ENCODE measurements at regions not wholly inside any gene's neighbourhood (a gene's known extent, or its start where the extent isn't known, plus 50 kb on each side); places are given as distances from the start of the nearest gene placed in this dataset.
"Not testable (repeated sequence)": the region's sequence is repeated elsewhere in the genome, so short reads cannot be mapped to it uniquely, and the experiment has no call there.

DNA sequence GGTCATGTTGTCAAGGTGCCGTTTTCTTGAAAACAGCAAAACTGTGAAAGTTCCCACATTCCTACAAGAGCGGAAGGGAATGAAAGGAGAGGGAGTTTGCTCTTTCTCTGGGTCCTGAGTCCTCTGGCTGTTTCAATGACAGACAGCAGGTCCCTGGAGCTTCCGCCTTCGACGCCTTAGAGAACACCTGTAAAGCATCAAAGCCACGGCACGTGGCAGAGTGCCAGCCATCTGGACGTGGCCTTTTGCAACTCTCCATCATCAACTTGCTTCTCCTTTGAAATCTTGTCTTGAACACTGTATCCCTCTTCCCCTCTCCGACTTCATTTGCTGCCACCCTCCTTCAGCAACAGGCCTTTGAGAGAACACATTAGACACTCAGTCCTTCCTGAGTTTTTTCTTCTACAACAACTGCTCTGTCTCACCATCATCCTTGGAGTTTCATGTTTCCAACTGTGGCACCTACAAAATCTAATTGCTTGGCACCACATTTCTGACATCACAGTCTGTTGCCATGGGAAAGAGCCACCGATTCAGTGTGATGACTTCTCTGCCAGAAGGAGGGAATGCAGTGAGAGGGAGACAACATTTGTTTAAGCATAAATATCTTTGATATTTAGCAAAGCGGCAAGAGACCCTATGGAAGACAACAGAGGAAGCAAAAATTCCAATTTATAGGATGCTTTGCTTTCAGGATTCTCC lies 204.9 kb upstream of the PTER start:
- no peak for DNase-seq (ENCODE audit: low read depth)

DNA sequence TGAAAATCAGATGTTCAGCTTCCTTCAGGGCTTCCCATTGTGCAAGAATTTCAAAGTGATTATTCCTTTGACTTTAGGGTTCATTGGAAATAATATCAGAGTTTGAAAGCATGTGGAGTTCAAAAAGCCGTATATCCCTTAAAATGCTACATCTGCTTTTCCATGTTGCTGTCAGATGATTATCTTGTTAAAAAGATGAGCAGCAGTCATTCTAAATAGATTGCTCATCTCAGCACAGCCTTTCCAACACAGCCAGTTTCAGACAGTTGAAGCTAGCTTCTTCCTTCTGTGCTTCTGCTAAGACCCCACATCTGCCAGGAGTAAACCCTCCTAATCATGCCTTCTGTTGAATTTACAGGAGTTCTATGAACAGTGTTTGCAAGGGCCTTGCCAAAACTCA lies 204.4 kb upstream of the PTER start:
- no peak for DNase-seq (ENCODE audit: low read depth)

DNA sequence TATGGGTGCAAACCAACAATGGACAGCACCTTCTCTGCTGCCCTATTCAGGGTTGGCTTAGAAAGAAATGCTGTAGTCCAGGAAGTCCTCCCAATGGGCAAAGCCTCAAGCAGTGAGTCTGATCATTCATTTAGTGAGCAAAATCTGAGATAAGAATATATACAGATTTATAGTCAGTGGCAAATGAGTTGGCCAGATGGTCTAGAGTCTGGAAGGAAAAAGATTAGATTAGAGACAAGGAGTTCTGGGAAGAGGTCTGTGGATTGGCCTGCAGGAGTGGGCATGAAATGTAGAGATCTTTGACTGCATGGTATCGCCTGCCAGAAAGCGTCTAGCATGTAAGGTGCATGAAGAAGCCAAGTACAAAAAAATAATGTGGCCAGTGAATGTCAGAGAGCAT lies 201.9 kb upstream of the PTER start:
- no peak for DNase-seq (ENCODE audit: low read depth)

DNA sequence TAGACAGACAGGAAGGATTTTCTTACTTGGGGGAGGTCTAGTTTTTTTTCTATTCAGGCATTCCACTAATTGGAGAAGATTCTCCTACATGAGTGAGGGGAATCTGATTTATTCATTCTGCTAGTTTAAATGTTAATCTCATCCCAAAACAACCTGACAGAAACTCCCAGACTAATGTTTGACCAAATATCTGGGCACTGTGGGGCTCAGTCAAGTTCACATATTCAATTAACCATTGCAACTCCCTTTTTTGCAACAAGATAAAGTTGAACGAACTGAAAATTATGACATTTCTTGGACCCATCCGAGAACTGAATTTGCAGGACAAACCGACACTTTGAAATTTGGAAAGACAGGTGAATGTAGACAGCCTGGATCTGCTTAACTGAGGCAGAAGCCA lies 194.4 kb upstream of the PTER start:
- no peak for DNase-seq (ENCODE audit: low read depth)

DNA sequence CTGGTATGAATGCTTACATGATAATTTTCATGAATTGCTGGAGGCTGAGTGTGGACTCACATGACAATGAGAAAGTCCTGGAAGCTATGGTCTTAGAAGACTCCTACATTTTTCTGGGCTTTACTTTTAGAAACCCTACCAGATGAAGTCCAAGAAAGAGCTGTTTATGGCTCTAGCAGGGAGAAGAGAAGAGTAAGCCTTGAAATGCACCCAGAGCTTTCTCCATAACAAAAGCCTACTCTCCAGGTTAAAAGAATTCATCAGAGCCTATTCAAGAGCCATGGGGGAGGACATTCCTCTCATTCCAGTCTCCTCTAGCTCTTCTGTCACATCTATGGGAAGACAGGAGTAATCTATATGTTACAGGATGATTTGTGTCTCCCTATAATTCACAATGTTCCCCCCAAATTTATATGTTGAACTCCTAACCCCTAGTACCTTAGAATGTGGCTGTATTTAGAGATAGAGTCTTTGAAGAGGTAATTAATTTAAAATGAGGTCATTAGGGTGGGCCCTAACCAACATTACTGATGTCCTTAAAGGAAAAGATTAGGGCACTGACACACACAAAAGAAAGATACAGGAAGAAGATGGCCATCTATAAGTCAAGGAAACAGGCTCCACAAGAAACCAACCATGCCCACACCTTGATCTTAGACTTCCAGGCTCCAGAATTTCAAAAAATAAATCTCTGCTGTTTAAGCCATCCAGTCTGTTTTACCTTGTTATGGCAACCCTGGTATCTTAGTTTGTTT lies 193.8 kb upstream of the PTER start:
- no peak for DNase-seq (ENCODE audit: low read depth)

DNA sequence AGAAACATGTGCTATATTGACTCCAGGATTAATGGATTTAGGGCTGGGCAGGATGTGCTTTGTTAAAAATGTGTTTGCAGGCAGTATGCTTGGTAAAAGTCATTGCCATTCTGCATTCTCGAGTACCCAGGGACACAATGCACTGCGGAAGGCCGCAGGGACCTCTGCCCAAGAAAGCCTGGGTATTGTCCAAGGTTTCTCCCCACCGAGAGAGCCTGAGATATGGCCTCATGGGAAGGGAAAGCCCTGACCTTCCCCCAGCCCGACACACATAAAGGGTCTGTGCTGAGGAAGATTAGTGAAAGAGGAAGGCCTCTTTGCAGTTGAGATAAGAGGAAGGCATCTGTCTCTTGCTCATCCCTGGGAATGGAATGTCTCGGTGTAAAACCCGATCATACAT lies 186.7 kb upstream of the PTER start:
- DNase-seq (ENCODE audit: low read depth), result not testable (repeated sequence)

DNA sequence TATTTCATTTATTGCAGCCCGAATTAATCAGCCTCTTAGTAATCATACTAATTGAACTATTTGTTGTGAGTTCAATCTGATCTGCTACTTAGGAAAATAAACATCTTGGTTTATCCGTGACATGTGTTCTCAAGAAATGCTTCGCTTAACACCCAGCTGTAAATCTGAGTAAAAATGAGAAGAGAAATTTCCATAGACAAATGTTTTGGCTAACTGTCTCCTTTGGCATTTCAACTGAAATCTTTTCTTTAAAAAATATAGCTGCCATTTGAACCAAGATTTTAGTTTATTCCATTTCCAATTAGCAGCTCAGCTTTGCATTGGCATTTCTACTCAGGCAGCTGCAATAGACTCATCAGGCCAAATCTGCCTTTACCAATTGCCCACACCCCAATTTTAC lies 180.5 kb upstream of the PTER start:
- DNase-seq (ENCODE audit: low read depth), result no peak

DNA sequence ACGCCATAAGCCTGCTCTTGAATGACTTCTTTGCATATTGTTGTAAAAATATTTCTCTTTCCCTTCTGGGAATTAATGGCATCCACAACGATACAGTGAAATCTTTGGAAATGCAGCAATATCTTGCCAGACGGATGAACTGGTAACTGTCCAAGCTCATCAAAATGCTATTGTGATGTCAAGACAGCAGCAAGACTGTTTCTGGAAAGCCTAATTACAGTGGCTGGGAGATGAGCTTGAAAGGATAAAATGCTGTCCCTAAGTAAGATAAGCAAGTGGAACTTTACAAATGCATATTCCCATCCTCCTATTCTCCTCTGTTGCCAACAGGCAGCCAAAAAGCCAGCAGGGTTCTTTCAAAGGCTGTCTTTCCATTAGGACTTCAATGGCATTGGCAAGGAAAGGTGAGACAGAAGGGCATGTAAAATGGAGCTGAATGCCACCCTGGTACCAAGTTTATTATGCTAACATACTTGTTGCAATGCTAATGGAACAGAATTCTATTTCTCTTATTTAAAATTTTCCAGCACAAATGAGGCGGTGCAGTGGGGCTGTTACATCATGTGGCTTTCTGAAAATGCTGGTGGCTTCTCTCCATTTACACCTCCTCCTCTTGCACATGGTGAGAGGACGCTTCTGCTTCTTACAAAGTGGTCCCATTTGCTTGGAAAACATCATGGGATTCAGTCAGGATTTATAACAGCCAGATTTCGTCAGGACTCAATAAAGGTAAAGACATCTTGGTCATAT lies 178.3 kb upstream of the PTER start:
- no peak for DNase-seq (ENCODE audit: low read depth)

DNA sequence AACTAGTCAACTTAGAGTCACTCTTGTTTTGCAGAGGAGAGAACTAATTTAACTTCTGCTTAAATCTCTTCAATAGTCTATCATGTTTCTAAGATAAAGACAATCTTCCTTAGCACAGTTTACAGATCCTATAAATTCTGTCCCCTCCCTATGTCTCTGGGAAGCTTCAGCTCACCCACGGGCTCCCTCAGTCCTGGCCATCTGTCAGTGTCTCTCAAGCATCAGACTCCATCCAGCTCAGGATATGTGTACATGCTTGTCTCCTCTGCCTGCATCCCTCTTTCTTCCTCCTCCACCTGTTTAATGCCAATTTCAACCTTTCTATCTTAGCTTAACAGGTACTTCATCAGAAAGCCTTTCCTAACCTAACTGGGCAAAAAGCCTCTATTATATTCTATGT lies 177.1 kb upstream of the PTER start:
- DNase-seq (ENCODE audit: low read depth), result no peak

DNA sequence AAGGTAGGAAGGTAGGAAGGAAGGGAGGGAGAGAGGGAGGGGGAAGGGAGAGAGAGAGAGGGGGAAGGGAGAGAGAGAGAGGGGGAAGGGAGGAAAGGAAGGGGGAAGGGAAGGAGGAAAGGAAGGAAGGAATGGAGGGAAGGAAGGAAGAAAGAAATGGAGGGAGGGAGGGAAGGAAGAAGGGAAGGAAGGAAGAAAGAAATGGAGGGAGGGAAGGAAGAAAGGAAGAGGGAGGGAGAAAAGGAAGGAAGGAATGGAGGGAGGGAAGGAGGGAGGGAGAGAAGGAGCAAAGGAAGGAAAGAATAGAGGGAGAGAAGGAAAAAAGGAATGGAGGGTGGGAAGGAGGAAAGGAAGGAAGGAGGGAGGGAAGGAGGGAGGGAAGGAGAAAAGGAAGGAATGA lies 176.4 kb upstream of the PTER start:
- DNase-seq (ENCODE audit: low read depth), result no peak

DNA sequence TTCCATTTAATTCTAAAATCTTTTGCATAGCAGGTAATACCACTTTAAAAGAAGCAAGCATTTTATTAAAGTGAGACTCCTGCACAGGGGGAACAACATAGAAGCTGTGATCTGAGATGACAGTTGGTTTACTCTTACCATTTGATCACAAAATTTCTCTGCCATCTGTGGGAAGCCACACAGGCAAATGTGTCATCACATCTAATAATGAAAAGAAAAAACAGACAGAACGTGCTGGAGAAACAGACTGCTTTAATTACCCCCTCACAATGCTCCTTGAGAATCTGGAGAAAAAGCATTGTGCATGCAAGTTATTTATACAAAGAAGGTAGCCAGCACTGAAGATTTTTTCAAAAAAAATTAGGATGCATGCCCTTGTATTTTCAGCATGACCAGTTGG lies 165.2 kb upstream of the PTER start:
- DNase-seq (ENCODE audit: low read depth), result no peak

DNA sequence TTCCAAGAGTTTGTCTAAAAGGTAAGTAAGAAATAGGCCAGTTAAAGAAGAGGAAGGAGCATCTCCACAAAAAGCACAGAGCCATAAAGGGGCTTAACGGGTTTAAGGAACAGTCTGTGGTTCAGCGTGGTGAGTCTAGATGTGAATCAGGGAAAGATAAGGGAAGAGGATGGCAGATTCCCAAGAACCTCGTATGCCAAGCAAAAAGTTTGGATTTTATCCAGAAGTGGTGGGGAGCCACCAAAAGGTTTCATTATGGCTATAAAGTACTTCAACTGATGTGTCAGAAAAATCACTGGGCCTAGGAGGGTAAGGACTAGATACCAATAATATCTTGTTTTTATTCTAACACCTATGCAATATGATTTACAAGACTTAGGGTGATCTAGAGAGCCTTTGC lies 161.9 kb upstream of the PTER start:
- DNase-seq (ENCODE audit: low read depth), result no peak

DNA sequence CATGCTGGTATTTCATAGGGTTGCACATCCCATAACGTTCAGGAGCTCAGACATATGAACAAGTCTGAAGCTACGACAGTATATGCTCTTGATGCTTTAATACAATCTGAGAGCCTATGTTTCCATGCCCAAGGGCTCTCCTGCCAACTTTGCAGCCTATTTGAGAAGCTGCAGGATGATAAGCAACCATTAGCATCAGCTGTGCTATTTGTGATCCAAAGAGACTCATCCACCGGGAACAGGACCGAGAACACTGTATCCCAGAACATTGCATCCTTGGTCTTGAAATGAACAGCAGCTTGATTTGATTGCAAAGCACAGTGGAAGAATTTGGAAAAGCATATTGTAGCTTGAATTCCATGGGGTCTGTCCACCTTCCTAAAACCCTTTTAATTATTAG lies 156.2 kb upstream of the PTER start:
- no peak for DNase-seq (ENCODE audit: low read depth)

DNA sequence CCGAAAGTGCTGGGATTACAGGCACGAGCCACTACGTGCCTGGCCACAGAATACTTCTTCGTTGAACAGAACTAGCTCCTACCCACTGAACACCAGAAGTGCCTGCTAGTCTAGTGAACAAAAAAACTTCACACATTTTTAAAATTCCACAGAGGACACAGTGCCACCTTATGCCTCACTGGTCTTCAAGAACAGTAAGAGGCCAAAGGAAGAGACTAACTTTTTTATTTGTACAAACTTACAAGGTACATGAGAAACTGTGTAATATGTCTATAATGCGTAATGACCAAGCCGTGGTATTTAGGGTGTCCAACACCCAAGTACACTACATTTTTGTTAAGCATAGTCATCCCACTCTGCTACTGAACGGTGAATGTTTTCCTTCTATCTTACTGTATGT lies 144.4 kb upstream of the PTER start:
- no peak for DNase-seq (ENCODE audit: low read depth)

DNA sequence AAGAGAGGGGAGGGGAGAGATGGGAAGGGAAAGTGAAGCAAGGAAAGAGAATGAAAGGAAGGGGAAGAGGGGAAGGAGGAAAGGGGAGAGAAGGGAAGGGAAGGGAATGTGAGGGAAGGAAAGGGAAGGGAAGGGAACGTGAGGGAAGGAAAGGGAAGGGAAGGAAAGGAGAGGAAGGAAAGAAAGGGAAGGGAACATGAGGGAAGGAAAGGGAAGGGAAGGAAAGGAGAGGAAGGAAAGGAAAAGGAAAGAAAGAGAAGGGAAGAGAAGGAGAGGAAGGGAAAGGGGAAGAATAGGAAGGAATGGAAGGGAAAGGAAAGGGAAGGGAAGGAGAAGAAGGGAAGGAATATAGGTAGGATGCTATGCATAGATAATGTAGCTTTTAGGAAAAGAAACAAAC lies 139.7 kb upstream of the PTER start:
- no peak for DNase-seq (ENCODE audit: low read depth)

DNA sequence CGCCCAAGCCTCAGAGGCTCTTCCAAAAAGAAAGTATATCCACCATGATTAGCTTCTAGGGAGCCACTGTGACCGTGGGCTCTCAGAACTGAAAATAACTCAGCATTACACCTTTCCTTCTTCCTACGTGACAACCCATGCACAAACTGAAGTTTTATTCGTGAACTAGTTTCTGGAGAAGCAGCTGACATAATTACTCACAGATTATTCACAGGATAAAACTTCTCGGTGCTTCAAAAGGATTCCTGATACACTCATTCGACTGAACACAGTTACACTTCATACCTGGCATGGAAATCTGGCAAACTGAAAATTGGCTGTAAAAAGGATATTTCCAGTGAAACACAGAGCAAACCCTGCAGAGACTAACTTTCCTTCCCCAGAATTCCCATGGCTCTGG lies 139.2 kb upstream of the PTER start:
- DNase-seq (ENCODE audit: low read depth), result no peak

DNA sequence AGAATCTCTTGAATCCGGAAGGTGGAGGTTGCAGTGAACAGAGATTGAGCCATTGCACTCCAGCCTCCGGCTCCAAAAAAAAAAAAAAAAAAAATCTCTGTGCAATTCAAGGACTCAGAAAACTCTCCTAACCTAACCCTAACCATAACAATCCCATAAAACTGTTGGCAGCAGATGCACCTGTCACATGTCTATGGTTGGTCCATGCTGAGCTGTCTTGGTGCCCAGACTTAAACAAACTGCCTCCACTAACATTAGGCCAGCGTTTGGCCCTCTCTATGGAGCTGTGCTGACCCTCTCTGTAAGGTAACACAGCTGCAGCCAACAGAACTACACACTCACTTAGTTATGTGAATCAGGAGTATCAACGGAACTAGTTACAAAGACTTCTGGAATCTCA lies 132.5 kb upstream of the PTER start:
- no peak for DNase-seq (ENCODE audit: low read depth)

DNA sequence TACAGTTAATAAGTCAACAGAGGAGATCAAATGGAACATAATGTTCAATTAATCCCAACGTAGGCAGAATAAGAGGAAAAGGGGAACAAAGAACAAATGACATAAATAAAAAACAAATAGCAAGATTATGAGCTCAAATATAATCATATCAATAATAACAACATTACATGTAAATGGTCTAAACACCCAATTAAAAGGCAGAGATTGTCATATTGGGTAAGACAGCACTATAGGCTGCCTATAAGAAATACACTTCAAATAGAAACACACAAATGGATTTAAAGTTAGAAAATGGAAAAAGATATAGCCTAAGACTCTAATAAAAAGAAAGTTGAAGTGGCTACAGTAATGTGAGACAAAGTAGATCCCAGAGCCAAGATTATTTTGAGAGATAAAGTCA lies 126.4 kb upstream of the PTER start:
- DNase-seq (ENCODE audit: low read depth), result no peak

DNA sequence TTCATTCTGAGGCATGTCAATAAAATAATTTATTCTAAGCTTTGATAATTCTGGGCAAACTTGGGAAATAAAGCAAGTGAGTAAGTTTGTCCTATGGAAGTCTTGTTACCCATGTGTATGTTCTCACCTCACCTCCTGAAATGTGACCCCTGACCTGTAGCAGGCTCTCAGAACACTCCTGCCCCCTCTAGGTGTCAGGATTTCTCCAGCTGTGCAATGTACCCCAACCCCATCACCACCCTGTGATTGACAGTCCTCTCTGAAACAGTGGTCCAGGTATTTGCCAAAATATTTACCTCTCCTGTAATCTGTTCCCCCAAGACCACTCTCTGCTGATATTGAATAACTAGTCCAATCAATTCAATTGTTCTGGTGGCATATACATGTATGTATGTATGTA lies 122.6 kb upstream of the PTER start:
- DNase-seq (ENCODE audit: low read depth), result no peak

DNA sequence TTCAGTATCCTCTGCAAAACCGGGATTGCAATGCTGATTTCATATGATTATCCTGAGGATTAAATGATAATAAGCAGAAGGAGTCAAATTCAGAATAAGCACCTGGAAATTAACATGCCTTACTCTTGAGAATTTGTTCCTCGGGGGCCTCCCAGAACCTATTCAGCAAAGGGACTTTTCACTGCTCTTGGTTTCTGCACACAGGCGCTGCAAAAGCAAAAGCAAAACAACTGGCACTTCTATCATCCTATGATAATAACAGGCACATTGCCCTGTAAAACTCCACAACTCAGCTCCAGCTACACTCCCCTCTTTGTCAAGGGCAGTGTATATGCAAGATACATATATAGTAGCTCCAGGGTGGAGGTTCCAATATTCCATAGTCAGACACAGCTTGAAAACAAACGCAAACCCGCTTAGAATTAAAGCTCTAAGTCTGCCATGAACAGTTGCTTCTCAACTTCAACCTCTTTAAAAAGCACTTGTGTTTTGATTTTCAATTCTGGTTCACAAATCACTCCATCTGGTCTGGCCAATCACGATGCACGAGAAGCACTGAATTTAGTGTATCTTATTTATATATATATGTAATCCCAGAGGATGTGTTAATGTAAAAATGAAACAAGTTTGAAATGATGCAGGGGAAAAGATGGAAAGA lies 119.9 kb upstream of the PTER start:
- DNase-seq (ENCODE audit: low read depth), result no peak

DNA sequence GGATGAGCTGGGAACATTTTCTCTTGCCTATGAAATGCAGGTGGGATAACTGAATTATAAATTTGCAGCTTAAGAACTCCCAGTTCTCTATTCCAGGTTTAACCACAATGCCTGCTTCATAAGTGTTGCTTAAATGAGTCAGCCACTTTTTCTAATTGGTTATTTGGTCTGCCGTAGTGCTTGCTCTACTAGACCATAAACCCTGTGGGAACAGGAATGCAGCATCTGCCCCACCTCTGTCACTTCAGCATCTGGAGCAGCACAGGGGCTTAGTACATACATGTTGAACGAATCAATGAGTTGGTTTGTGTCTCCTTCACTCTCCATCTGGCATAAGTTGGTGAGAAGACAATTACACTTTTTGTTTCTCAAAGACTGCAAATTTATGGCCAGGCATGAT lies 95.2 kb upstream of the PTER start:
- no peak for DNase-seq (ENCODE audit: low read depth)

DNA sequence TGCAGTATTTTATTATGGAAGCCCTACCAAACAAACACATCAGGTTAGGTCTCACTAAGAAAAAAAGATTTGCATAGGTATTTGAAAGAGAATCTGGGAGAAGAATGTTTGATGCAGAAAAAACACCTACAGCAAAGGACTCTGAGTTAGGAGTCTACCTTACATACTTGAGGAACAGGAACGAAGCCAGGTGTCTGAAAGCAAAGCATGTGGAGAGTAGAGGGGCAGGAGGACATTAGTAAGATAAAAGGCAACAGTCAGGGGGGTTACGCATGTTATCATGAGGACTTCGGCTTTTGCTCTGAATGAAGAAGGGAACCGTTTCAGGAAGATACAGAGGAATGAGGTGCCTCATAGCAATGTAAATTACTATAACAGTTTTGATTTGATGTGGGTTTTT lies 87.9 kb upstream of the PTER start:
- DNase-seq (ENCODE audit: low read depth), result no peak

DNA sequence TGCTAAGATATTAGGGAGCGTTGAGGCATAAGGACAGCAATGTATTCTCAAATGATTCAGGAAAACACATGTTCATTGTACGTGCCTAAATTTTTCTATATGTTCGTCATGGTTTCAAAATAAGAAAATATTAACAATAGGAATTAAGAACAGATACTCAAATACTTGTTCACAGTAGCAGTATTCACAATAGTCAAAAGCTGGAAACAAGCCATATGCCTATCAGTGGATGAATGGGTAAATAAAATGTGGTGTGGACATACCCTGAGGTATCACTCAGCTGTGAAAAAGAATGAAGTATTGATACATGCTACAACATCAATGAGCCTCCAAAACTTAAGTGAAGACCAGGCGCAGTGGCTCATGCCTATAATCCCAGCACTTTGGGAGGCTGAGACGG lies 84.7 kb upstream of the PTER start:
- no peak for DNase-seq (ENCODE audit: low read depth)
